LoVo (cell line): ENCODE measurements at regions not wholly inside any gene's neighbourhood (a gene's known extent, or its start where the extent isn't known, plus 50 kb on each side); places are given as distances from the start of the nearest gene placed in this dataset.

Source experiments
- DNase-seq: peaks from one replicate; pipeline ENCODE4 v3.0.0-alpha.2; 2016; ENCODE audit warnings: low spot score

- no peak for DNase-seq
Measured at GRCh38 chr22:46054091-46055073, 77.4 kb upstream of the WNT7B start.

DNA sequence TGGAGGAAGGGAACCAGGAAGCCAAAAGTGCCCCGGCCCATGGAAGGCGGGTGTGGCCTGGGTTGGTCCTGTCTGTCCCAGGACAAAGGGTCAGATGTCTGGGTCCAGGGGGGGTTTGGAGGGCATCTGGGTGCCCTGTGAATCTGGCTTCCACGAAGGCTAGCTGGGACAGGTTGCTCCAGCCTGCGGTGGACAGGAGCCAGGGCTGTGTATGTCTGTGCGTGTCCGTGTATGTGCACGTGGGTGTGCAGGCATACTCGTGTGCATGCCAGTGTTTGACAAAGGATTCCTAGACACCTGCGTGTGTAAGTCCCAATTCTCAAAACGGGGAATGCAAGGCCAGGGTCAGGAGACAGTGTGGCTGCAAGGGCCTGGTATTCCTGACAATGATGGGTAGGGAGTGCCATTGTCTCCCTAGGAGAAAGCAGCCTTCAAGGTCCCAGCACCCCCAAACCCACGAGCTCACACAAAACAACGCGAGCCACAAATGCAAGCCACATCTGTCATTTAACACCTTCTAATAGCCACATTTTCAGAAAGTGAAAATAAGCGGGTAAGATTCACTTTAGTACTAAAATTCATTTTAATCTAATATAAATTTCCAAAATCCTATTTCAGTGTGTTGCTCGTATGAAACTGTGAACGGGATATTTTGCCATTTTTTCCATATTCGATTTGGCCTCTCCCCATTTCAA lies 78.4 kb upstream of the WNT7B start:
- DNase-seq, result no peak

DNA sequence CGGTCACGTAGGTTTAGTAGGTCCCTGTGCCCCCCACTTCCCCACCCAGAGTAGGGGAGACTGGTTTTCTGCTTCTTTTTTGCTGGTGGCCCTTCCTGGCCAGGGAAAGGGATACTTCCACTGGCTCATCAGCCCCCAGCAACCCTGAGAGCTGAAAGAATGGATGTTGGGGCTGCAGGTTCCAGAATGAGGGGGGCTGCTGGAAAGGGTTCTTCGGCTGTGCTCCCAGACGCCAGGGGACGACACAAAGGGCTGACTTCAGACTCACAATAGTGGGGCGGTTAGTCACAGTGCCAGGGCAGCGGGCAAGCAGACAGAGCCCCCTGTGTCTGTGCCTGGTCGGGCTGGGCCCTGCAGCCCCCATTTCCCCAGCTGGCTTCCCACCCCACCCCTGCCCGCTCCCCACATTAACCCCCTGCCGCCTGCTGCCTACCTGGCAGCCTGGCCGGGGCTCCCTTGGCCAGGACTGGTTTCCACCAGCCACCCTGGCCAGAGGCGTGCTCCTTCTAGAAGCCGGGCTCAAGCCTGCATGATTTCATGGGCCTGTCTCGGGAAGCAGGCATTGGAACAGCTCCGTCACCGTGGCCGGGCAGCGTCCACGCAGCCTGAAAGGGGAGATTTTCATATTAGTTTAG lies 79.1 kb upstream of the WNT7B start:
- no peak for DNase-seq

GRCh38 chr22:46056546-46057245 lies 79.7 kb upstream of the WNT7B start:
- DNase-seq, result no peak

GRCh38 chr22:46057246-46058090 lies 80.5 kb upstream of the WNT7B start:
- no peak for DNase-seq

DNA sequence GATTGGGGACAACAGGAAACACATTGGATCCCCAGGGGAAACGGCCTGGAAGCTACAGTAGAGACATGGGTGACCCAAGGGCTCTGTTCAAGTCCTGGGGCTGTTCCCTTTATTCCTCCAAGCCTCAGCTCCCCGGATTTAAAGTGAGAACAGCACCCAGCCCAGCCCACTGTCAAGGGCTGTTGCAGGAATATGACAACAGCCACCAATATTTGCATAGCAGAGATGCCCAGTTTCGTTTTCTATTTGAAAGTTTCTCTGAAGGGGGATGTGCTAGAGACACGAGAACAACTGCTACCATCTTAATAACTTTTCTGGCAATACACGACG lies 81.1 kb upstream of the WNT7B start:
- DNase-seq, result peak; percentile 67

DNA sequence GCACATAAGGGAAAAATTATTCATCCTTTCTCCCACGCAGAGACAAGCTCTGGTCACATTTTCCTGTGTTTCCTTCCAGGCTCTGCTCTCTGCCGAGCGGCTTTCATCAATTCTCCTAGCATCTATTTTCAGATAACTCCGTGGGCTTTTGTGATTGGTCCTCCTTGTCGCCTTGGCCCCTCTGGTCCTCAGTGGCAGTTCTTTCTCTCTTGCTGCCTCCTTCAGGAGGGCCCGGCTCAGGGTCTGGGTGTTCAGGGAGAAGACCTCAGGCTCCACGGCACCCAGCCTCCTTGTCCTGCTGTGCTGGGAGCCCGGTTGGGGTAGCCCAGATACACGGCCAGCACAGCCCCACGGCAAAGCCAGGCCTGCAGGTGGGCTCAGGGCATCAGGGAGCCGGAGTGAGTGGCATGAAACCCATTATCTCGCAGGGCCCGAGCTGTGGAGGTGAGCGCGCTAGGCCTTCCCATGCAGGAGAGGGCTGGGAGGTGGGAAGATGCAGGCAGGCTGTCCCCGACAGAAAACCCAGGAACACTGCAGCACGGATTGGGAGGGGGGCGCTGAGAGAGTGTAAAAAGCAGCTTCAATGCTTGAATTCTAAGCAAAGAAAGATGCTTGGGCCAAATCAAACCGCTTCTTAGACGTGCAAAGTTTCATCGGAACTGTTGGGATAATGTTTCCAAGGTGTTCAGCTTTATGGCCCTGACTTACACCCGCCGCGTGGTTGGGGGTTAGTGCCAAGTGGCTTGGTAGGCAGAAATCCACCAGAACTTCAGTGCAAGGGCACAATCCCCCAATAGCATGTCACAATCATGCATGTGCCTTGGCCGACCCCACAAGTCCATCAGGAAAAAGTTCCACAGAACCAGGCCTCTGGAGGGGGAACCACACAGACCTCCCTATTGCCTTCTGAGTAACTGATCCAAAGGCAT lies 81.9 kb upstream of the WNT7B start:
- no peak for DNase-seq

DNA sequence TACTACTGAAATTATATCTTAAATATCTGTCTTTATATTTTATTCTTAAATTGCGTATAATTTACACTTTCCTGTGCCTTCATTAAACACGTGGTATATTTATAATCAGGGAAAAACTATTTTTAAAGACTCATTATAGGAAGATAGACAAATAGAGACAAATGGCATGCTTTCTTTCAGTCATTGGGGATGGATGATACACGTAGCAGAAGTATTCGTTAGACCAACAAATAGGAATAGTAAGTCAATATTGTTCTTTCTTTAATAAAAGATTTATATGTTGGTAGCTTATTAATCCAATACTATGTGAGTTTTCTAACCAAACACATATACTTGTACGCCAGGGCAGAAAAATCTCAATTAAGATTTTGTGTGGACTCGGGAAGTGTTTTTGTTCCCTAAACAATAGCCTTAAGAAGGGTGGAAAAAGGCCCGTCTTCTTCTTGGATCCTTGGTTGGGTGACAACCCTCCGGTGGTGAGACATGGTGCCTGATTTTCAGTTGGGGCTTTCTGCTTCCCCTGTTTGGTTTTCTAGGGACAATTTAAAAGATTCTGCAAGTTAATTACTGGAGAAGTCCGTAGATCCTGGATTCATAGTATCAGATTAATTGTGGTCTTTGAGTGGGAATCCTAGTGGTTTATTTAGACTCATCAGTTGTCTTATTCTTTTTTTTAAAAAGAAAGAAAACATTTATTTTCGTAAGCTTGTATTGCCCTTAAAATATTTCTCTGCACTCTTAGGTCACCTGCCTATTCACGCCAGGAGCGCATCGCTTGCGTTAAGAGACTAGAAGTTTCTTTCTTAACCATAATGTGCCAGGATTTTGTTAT lies 83.5 kb upstream of the WNT7B start:
- DNase-seq, result no peak

GRCh38 chr22:46061124-46061500 lies 84.2 kb upstream of the WNT7B start:
- DNase-seq, result no peak

GRCh38 chr22:46061501-46062231 lies 84.7 kb upstream of the WNT7B start:
- DNase-seq, result no peak

DNA sequence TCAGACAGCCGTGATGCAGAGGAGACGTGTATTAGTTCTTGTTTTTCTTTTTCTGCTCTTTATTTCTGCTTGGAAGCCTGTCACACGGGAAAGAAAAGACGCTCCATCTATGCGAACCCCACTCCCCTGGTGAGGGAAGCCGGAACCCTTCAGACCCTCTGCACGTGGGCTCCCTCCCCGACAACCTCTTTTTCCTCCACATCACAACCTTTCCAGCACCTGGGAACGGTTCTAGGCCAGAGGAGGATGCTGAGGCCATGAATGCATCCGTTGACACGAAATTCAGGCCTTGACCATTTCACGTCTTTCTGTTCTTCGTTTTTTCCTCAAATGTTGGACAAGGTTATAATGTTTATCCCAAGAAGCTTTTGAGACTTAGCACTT lies 85.3 kb upstream of the WNT7B start:
- DNase-seq, result no peak

DNA sequence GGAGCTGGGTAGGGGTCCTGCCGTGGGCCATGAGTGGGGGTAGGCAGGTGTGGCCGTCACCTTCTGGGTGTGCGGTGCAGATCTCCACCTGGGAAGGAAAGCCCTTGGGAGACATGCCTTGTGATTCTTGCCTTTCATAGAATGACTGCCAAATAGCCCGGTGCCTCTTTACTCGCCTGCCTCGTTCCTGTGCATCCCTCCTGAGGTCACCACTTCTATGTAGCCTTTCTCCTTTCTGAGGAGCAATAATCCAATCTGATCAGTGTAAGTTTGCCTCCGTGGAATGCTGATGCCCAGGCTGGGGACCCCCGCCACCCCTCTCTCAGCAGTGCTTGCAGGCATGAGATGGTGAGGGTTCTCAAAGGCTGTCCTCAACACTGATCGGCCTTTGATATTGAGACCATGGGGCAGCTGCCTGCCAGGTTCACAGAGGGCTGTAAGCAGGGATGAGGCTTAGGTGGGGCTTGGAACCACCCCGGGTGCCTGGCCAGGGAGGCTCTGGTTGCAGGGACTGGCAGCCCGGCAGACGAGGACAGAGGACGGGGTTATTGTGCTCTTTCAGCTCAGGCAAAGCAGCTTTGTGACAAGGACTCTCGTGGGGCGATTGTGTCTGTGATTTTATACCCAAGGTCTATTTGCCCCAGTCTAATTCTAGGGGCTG lies 86.1 kb upstream of the WNT7B start:
- DNase-seq, result peak; percentile 2

- peak; percentile 42 for DNase-seq
Measured at GRCh38 chr22:46063846-46064227, 86.5 kb upstream of the PPARA start.

GRCh38 chr22:46064228-46064965 lies 85.9 kb upstream of the PPARA start:
- peak; percentile 32 for DNase-seq

- DNase-seq, result no peak
Measured at GRCh38 chr22:46064966-46065666, 85.2 kb upstream of the PPARA start.

GRCh38 chr22:46065691-46066454 lies 84.5 kb upstream of the PPARA start:
- no peak for DNase-seq
